CD4-positive, alpha-beta memory T cell (primary cell): ENCODE measurements at regions not wholly inside any gene's neighbourhood (a gene's known extent, or its start where the extent isn't known, plus 50 kb on each side); places are given as distances from the start of the nearest gene placed in this dataset.

Experiments used
- CTCF ChIA-PET: fragments of 350-600 bp; sonication (Branson Sonifier 250); formaldehyde crosslinking; loops from one replicate; lab custom pipeline; 2021; ENCODE audit warnings: inconsistent platforms; ENCODE audit not compliant: partially characterized antibody; lab: Charles Lee
- POLR2A ChIA-PET: fragments of 350-600 bp; sonication (Branson Sonifier 250); formaldehyde crosslinking; loops from one replicate; lab custom pipeline; 2021; ENCODE audit not compliant: partially characterized antibody; lab: Charles Lee
- DNase-seq, 5 donors: peaks; one replicate each; pipeline versions ENCODE4 v3.0.0 to v3.0.0-alpha.2; 2020 to 2022; ENCODE audit warnings: mixed read lengths in 1 of 5
- H3K27ac ChIP-seq: one replicate; pipeline ENCODE4 v1.7.0; 2013; ENCODE audit warnings: low read depth, low read length
- H3K27me3 ChIP-seq: 2 replicates; pipeline ENCODE4 v1.7.0; 2013; ENCODE audit warnings: mild to moderate bottlenecking, low read length, moderate library complexity; ENCODE audit not compliant: insufficient read depth
- H3K36me3 ChIP-seq: 2 replicates; pipeline ENCODE4 v1.7.0; 2013; ENCODE audit warnings: mild to moderate bottlenecking, low read length, moderate library complexity; ENCODE audit not compliant: insufficient read depth
- H3K4me1 ChIP-seq: 2 replicates; pipeline ENCODE4 v1.7.0; 2013; ENCODE audit warnings: mild to moderate bottlenecking, low read length, moderate library complexity; ENCODE audit not compliant: insufficient read depth
- H3K4me3 ChIP-seq, 2 donors: one replicate each; pipeline ENCODE4 v1.7.0; 2013; ENCODE audit warnings: low read length in 2 of 2, mild to moderate bottlenecking in 1 of 2
- H3K9me3 ChIP-seq, 2 donors: one replicate each; pipeline ENCODE4 v1.7.0; 2013; ENCODE audit warnings: low read length in 2 of 2, control low read depth in 1 of 2; ENCODE audit not compliant: control insufficient read depth in 1 of 2
- H3K27ac Mint-ChIP-seq, 7 donors: one replicate each; pipeline ENCODE4 v1.8.0; 2020 to 2021; ENCODE audit warnings: mixed read lengths in 7 of 7, mild to moderate bottlenecking in 6 of 7, inconsistent platforms in 3 of 7, moderate library complexity in 3 of 7
- H3K27me3 Mint-ChIP-seq, 2 donors: one replicate each; pipeline ENCODE4 v1.8.0; 2020 to 2021; ENCODE audit warnings: mixed read lengths in 2 of 2
- H3K36me3 Mint-ChIP-seq, 2 donors: one replicate each; pipeline ENCODE4 v1.8.0; 2020 to 2021; ENCODE audit warnings: mixed read lengths in 2 of 2, inconsistent platforms in 1 of 2, mild to moderate bottlenecking in 1 of 2
- H3K4me1 Mint-ChIP-seq, 4 donors: one replicate each; pipeline ENCODE4 v1.8.0; 2020 to 2021; ENCODE audit warnings: mixed read lengths in 4 of 4, mild to moderate bottlenecking in 1 of 4
- H3K4me3 Mint-ChIP-seq, 8 donors: one replicate each; pipeline ENCODE4 v1.8.0; 2020 to 2021; ENCODE audit warnings: mixed read lengths in 8 of 8, mild to moderate bottlenecking in 7 of 8, moderate library complexity in 6 of 8, inconsistent platforms in 3 of 8
- H3K9me3 Mint-ChIP-seq, 8 donors: one replicate each; pipeline ENCODE4 v1.8.0; 2020 to 2021; ENCODE audit warnings: mixed read lengths in 8 of 8, mild to moderate bottlenecking in 5 of 8, inconsistent platforms in 3 of 8, moderate library complexity in 1 of 8
- intact Hi-C: fragments of 100-400 bp; cut with micrococcal nuclease; formaldehyde crosslinking; loops from one replicate; pipeline ENCODE4 v1.15.1; 2023

- ChIA-PET CTCF (no interaction called here), POLR2A (no interaction called here)
- H3K27me3 ChIP-seq = no peaks in the 10 kb centered on the region
- H3K4me3 Mint-ChIP-seq = no peak overlapping the region
- H3K4me1 Mint-ChIP-seq = no peaks in the 10 kb centered on the region
- peaks cover 0 to 2% of the 10 kb centered on the region in 2 donors for H3K27me3 Mint-ChIP-seq
- H3K36me3 Mint-ChIP-seq = no peaks in the 10 kb centered on the region
- DNase-seq = no peak
- no peaks in the 10 kb centered on the region for H3K9me3 ChIP-seq
- no peak overlapping the region for H3K27ac ChIP-seq
- intact Hi-C loops = no loop called here
- peaks cover 0 to 11% (median 5%) of the 10 kb centered on the region in 8 donors for H3K9me3 Mint-ChIP-seq
- no peaks in the 10 kb centered on the region for H3K4me1 ChIP-seq
- no peaks in the 10 kb centered on the region for H3K36me3 ChIP-seq
- H3K27ac Mint-ChIP-seq = no peak overlapping the region
- H3K4me3 ChIP-seq = no peak overlapping the region
These were observed 125.3 kb upstream of the PDHA2 start for GRCh38 chr4:95714571-95714970.

- intact Hi-C loops = no loop called here
- no peak overlapping the region for H3K4me3 ChIP-seq
- H3K4me1 ChIP-seq = no peaks in the 10 kb centered on the region
- Mint-ChIP-seq H3K27me3 (peaks cover 0 to 1% of the 10 kb centered on the region in 2 donors), H3K4me1 (no peaks in the 10 kb centered on the region), H3K9me3 (peaks cover 0 to 9% (median 4%) of the 10 kb centered on the region in 8 donors), H3K36me3 (no peaks in the 10 kb centered on the region), H3K4me3 (no peak overlapping the region), H3K27ac (no peak overlapping the region)
- H3K27me3 ChIP-seq = no peaks in the 10 kb centered on the region
- no peak for DNase-seq
- H3K27ac ChIP-seq = no peak overlapping the region
- H3K9me3 ChIP-seq = no peaks in the 10 kb centered on the region
- ChIA-PET CTCF (no interaction called here), POLR2A (no interaction called here)
- H3K36me3 ChIP-seq = no peaks in the 10 kb centered on the region
These were observed 134.6 kb upstream of the PDHA2 start for GRCh38 chr4:95705323-95705722.

- intact Hi-C loops = no loop called here
These were observed 138.3 kb upstream of the PDHA2 start for GRCh38 chr4:95701500-95702170.

GRCh38 chr4:95694411-95694810 lies 145.5 kb upstream of the PDHA2 start:
- no peak for DNase-seq
- Mint-ChIP-seq H3K27me3 (no peaks in the 10 kb centered on the region), H3K36me3 (no peaks in the 10 kb centered on the region), H3K27ac (no peak overlapping the region), H3K4me3 (no peak overlapping the region), H3K4me1 (no peaks in the 10 kb centered on the region), H3K9me3 (peaks cover 0 to 6% (median 1%) of the 10 kb centered on the region in 8 donors)
- ChIA-PET CTCF (interaction anchor here (0.8 to 1.0 kb wide), 2 partner anchors 12 to 35 kb away, joined by 3 read pairs; no protein-coding TSS in a partner anchor), POLR2A (no interaction called here)
- no peak overlapping the region for H3K27ac ChIP-seq
- no peaks in the 10 kb centered on the region for H3K9me3 ChIP-seq
- H3K36me3 ChIP-seq = no peaks in the 10 kb centered on the region
- no peaks in the 10 kb centered on the region for H3K4me1 ChIP-seq
- H3K4me3 ChIP-seq = no peak overlapping the region
- H3K27me3 ChIP-seq = no peaks in the 10 kb centered on the region
- intact Hi-C loops = no loop called here

More at GRCh38 chr4:95701500-95702170, 138.3 kb upstream of the PDHA2 start:
- H3K4me3 ChIP-seq = no peak overlapping the region
- DNase-seq = no peak
- ChIA-PET POLR2A (no interaction called here), CTCF (no interaction called here)
- no peaks in the 10 kb centered on the region for H3K4me1 ChIP-seq
- Mint-ChIP-seq H3K9me3 (peaks cover 0 to 9% (median 6%) of the 10 kb centered on the region in 8 donors), H3K27me3 (peaks cover 0 to 1% of the 10 kb centered on the region in 2 donors), H3K36me3 (no peaks in the 10 kb centered on the region), H3K4me1 (no peaks in the 10 kb centered on the region), H3K27ac (no peak overlapping the region), H3K4me3 (no peak overlapping the region)
- no peaks in the 10 kb centered on the region for H3K36me3 ChIP-seq
- H3K9me3 ChIP-seq = no peaks in the 10 kb centered on the region
- H3K27ac ChIP-seq = no peak overlapping the region
- no peaks in the 10 kb centered on the region for H3K27me3 ChIP-seq

GRCh38 chr4:95693594-95693993 lies 144.8 kb upstream of the UNC5C start:
- H3K27ac Mint-ChIP-seq = no peak overlapping the region
- CTCF ChIA-PET = interaction anchor here (0.8 kb wide), 1 partner anchor 36 kb away, joined by 3 read pairs; no protein-coding TSS in a partner anchor
- POLR2A ChIA-PET = no interaction called here
- Histone ChIP-seq H3K36me3 (no peaks in the 10 kb centered on the region), H3K4me3 (no peak overlapping the region), H3K4me1 (no peaks in the 10 kb centered on the region), H3K9me3 (no peaks in the 10 kb centered on the region), H3K27me3 (no peaks in the 10 kb centered on the region), H3K27ac (no peak overlapping the region)
- no peaks in the 10 kb centered on the region for H3K4me1 Mint-ChIP-seq
- intact Hi-C loops = no loop called here
- DNase-seq = no peak
- H3K4me3 Mint-ChIP-seq = no peak overlapping the region
- no peaks in the 10 kb centered on the region for H3K36me3 Mint-ChIP-seq
- H3K27me3 Mint-ChIP-seq = no peaks in the 10 kb centered on the region
- peaks cover 0 to 5% (median 0%) of the 10 kb centered on the region in 8 donors for H3K9me3 Mint-ChIP-seq

- Histone ChIP-seq H3K9me3 (no peaks in the 10 kb centered on the region), H3K4me3 (no peak overlapping the region), H3K4me1 (no peaks in the 10 kb centered on the region), H3K27ac (no peak overlapping the region), H3K27me3 (no peaks in the 10 kb centered on the region), H3K36me3 (no peaks in the 10 kb centered on the region)
- H3K36me3 Mint-ChIP-seq = no peaks in the 10 kb centered on the region
- CTCF ChIA-PET = no interaction called here
- H3K27ac Mint-ChIP-seq = no peak overlapping the region
- DNase-seq = no peak
- H3K9me3 Mint-ChIP-seq = peaks cover 0 to 10% (median 3%) of the 10 kb centered on the region in 8 donors
- H3K4me1 Mint-ChIP-seq = no peaks in the 10 kb centered on the region
- POLR2A ChIA-PET = no interaction called here
- H3K27me3 Mint-ChIP-seq = no peaks in the 10 kb centered on the region
- no peak overlapping the region for H3K4me3 Mint-ChIP-seq
- intact Hi-C loops = no loop called here
These were observed 127.4 kb upstream of the UNC5C start for GRCh38 chr4:95676190-95676589.

GRCh38 chr4:95675623-95676022 lies 126.8 kb upstream of the UNC5C start:
- Mint-ChIP-seq H3K27me3 (no peaks in the 10 kb centered on the region), H3K27ac (no peak overlapping the region), H3K4me3 (no peak overlapping the region), H3K36me3 (no peaks in the 10 kb centered on the region), H3K4me1 (no peaks in the 10 kb centered on the region), H3K9me3 (peaks cover 0 to 10% (median 3%) of the 10 kb centered on the region in 8 donors)
- no peak overlapping the region for H3K27ac ChIP-seq
- intact Hi-C loops = no loop called here
- H3K4me3 ChIP-seq = no peak overlapping the region
- no peaks in the 10 kb centered on the region for H3K9me3 ChIP-seq
- ChIA-PET POLR2A (no interaction called here), CTCF (no interaction called here)
- H3K36me3 ChIP-seq = no peaks in the 10 kb centered on the region
- no peaks in the 10 kb centered on the region for H3K4me1 ChIP-seq
- no peak for DNase-seq
- no peaks in the 10 kb centered on the region for H3K27me3 ChIP-seq
